ENCODE measurements at regions not wholly inside any gene's neighbourhood (a gene's known extent, or its start where the extent isn't known, plus 50 kb on each side); places are given as distances from the start of the nearest gene placed in this dataset.

DNA sequence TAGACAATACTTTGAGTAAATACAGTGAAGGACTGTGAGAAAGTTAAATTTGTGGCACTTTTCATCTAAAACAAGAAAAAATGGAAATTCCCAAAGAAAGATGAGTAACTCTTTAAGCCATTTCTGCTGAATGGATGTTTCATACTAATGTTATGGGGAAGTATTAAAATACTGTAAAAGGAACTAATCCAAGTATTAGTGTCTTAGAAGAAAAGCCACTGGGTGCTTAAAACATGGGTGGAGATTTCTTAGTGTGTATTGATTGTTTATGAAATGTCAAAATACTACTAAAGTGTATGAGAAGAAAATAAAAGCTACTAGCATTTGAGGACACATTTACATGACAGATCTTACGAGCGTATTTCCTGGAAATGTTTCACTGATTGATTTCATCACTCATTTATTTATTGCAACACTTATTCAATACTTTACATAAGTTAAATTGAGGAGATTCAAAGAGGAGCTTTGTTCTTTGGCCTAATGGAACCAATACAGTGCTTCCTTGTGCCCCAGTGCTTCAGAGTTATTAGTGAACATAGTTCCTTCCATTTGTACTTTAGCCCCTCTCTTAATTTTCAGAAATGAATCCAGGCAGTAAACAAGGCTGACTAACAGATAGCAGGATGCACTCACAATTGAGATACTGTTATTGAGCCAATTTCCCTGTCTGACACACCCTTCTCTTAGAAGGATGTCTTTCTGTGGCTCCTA is 155.5 kb upstream of the AHR start:
- TF ChIP-seq CTCF (IDR thresholded peaks at IDR 0.05; ENCODE audit: extremely low read depth, insufficient read depth, missing control alignments), result no peak
- in situ Hi-C loops (cut with MboI; ENCODE audit: low pct_unique_long_range_greater_than_20kb, low sequenced_read_pairs, unreplicated experiment), result no loop called here
- DNase-seq (ENCODE audit: low spot score), result no peak

DNA sequence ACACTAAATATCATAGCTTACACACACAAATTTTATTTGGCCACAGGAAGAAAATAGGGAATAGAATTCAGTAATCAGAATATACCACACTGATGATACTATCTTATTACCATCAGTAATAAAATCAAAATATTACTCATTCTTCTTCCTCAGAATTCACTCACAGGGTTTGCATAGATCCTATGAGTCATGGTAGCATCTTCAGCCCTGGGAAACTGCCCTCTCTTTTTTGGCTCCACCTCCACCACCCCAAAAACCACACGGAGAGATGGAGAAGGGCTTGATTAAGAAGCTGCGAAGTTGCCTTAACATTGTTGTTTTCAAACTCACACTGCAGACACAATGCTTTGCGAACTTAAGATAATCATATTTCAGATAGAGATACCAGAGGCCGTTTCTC is 154.1 kb upstream of the AHR start:
- no peak for DNase-seq (ENCODE audit: low spot score)
- in situ Hi-C loops (cut with MboI; ENCODE audit: low pct_unique_long_range_greater_than_20kb, low sequenced_read_pairs, unreplicated experiment), result no loop called here
- no peak for TF ChIP-seq CTCF (IDR thresholded peaks at IDR 0.05; ENCODE audit: extremely low read depth, insufficient read depth, missing control alignments)

DNA sequence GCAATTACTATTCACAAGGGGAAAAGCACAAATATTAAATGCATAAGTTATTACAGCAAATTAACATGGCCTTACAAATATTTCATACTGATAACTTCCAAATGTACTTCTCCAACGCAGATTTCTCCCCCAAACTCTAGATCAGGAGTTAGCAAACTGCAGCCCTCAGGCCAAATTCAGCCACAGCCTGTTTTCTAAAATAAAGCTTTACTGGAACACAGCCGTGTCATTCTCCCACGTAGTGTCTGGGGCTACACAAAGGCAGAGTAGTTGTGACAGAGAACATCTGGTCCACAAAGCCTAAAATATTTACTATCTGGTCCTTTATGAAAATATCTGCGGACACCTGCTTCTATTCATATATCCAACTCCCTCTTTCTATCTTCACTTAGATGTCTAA is 151.8 kb upstream of the AHR start:
- in situ Hi-C loops (cut with MboI; ENCODE audit: low pct_unique_long_range_greater_than_20kb, low sequenced_read_pairs, unreplicated experiment), result no loop called here
- TF ChIP-seq CTCF (IDR thresholded peaks at IDR 0.05; ENCODE audit: extremely low read depth, insufficient read depth, missing control alignments), result no peak
- DNase-seq (ENCODE audit: low spot score), result no peak

- in situ Hi-C loops (cut with MboI; ENCODE audit: low pct_unique_long_range_greater_than_20kb, low sequenced_read_pairs, unreplicated experiment), result no loop called here
- DNase-seq (ENCODE audit: low spot score), result no peak
- no peak for TF ChIP-seq CTCF (IDR thresholded peaks at IDR 0.05; ENCODE audit: extremely low read depth, insufficient read depth, missing control alignments)
These were observed 151.0 kb upstream of the AHR start for GRCh38 chr7:17147409-17147808.

GRCh38 chr7:17150018-17150417 is 148.4 kb upstream of the AHR start:
- TF ChIP-seq CTCF (IDR thresholded peaks at IDR 0.05; ENCODE audit: extremely low read depth, insufficient read depth, missing control alignments), result no peak
- in situ Hi-C loops (cut with MboI; ENCODE audit: low pct_unique_long_range_greater_than_20kb, low sequenced_read_pairs, unreplicated experiment), result no loop called here
- DNase-seq (ENCODE audit: low spot score), result no peak

GRCh38 chr7:17152721-17153120 is 145.7 kb upstream of the AHR start:
- TF ChIP-seq CTCF (IDR thresholded peaks at IDR 0.05; ENCODE audit: extremely low read depth, insufficient read depth, missing control alignments), result peak; percentile 7
- in situ Hi-C loops (cut with MboI; ENCODE audit: low pct_unique_long_range_greater_than_20kb, low sequenced_read_pairs, unreplicated experiment), result no loop called here
- no peak for DNase-seq (ENCODE audit: low spot score)

All from GM13977 (cell line).